DMS153 (cell line): ENCODE measurements at regions not wholly inside any gene's neighbourhood (a gene's known extent, or its start where the extent isn't known, plus 50 kb on each side); places are given as distances from the start of the nearest gene placed in this dataset.
"Not testable (repeated sequence)": the region's sequence is repeated elsewhere in the genome, so short reads cannot be mapped to it uniquely, and the experiment has no call there.

Experiments used
- DNase-seq: peaks from one replicate; lab custom pipeline; 2025; lab: John Stamatoyannopoulos, UW

- no peak for DNase-seq
Measured at GRCh38 chr12:131229426-131230339, 276.0 kb downstream of the ADGRD1 start.

GRCh38 chr12:131230340-131231031 is 276.8 kb downstream of the ADGRD1 start:
- no peak for DNase-seq

GRCh38 chr12:131231032-131231980 is 277.6 kb downstream of the ADGRD1 start:
- no peak for DNase-seq

GRCh38 chr12:131232036-131232435 is 278.3 kb downstream of the ADGRD1 start:
- no peak for DNase-seq

GRCh38 chr12:131232872-131233271 is 279.2 kb downstream of the ADGRD1 start:
- DNase-seq = not testable (repeated sequence)

GRCh38 chr12:131233850-131234789 is 280.4 kb downstream of the ADGRD1 start:
- DNase-seq = not testable (repeated sequence)

- not testable (repeated sequence) for DNase-seq
Measured at GRCh38 chr12:131234841-131235271, 281.1 kb downstream of the ADGRD1 start.

- DNase-seq = no peak
Measured at GRCh38 chr12:131235871-131236271, 282.2 kb downstream of the ADGRD1 start.

- no peak for DNase-seq
Measured at GRCh38 chr12:131239384-131240094, 285.8 kb downstream of the ADGRD1 start.

- no peak for DNase-seq
Measured at GRCh38 chr12:131241517-131241916, 287.8 kb downstream of the ADGRD1 start.

- peak; percentile 32 for DNase-seq
Measured at GRCh38 chr12:131242741-131243496, 289.2 kb downstream of the ADGRD1 start.

GRCh38 chr12:131244157-131244688 is 290.5 kb downstream of the ADGRD1 start:
- not testable (repeated sequence) for DNase-seq

- not testable (repeated sequence) for DNase-seq
Measured at GRCh38 chr12:131245161-131245560, 291.5 kb downstream of the ADGRD1 start.

- no peak for DNase-seq
Measured at GRCh38 chr12:131245564-131246355, 292.1 kb downstream of the ADGRD1 start.

- not testable (repeated sequence) for DNase-seq
Measured at GRCh38 chr12:131247026-131247725, 293.5 kb downstream of the ADGRD1 start.

- DNase-seq = not testable (repeated sequence)
Measured at GRCh38 chr12:131247875-131248274, 294.2 kb downstream of the ADGRD1 start.

GRCh38 chr12:131249246-131250027 is 295.7 kb downstream of the ADGRD1 start:
- DNase-seq = no peak
